Activated naive CD4-positive, alpha-beta T cell treated with anti-CD3 and anti-CD28 coated beads, Interleukin-2, amount 50 U/mL, for 72 hours (primary cell): ENCODE measurements at regions not wholly inside any gene's neighbourhood (a gene's known extent, or its start where the extent isn't known, plus 50 kb on each side); places are given as distances from the start of the nearest gene placed in this dataset.

Experiments used
- ATAC-seq, 2 donors: fragments of 150-1000 bp; cut with Tn5 transposase; 2 replicates each; pipeline ENCODE4 v1.10.0; 2021; ENCODE audit warnings: mild to moderate bottlenecking in 2 of 2, moderate library complexity in 2 of 2
- DNase-seq, 2 donors: peaks; one replicate each; pipeline ENCODE4 v3.0.0; 2021 to 2022; ENCODE audit warnings: low spot score in 2 of 2
- H3K27ac Mint-ChIP-seq, 2 donors: one replicate each; pipeline ENCODE4 v1.8.0; 2022; ENCODE audit warnings: mild to moderate bottlenecking in 2 of 2, mixed read lengths in 2 of 2
- H3K36me3 Mint-ChIP-seq, 2 donors: one replicate each; pipeline ENCODE4 v1.8.0; 2022; ENCODE audit warnings: mixed read lengths in 2 of 2
- H3K9me3 Mint-ChIP-seq, 2 donors: one replicate each; pipeline ENCODE4 v1.8.0; 2022; ENCODE audit warnings: mixed read lengths in 2 of 2

DNA sequence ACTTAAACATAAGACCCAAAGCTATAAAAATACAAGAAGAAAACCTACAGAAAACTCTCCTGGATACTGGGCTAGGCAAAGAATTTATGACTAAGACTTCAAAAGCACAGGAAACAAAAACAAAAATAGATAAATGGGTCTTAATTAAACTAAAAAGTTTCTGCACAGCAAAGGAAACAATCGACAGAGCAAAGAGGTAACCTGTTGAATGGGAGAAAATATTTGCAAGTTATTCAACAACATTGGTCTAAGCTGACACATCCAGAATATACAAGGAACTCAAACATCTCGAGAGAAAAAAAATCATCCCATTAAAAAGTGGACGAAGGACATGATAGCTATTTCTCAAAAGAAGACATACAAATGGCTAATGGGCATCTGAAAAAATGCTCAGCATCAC lies 72.3 kb upstream of the RBBP8 start:
- ATAC-seq: no peak

DNA sequence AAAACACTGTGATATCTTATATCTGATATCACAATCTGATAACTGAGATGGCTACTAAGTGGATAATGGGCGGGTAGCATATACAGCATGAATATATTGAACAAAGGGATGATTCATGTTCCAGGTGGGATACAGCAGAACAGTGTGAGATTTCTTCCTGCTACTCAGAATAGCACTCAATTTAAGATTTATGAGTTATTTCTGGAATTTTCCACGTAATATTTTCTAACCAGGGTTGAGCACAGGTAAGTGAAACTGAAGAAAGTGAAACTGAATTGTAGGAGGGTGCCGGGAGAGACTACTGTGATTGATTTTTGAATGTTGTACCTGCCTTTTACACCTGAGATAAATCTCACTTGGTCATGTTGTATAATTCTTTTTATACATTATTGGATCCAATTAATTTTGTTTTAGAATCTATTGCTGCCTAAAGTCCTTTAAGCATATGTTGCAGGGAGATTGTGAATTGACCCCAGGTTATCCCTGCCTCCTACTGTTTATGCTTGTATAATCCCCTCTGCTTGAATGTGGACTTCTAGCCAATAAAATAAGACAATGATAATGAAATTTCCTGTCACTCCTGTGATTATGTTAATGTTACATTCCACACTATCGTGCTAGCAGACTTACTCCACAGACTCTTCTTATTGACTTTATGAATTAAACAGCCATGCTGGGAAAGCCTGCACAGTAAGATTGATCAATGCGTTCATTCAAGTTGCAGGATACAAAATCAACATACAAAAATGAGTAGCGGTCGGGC lies 67.6 kb upstream of the RBBP8 start:
- peak in 1 of 2 donors; percentile 35 for ATAC-seq
- H3K9me3 Mint-ChIP-seq: no peaks in the 10 kb centered on the region
- no peak overlapping the region for H3K27ac Mint-ChIP-seq
- no peak for DNase-seq
- H3K36me3 Mint-ChIP-seq: no peaks in the 10 kb centered on the region

More for the DNA sequence above, 72.3 kb upstream of the RBBP8 start:
- no peaks in the 10 kb centered on the region for H3K36me3 Mint-ChIP-seq
- no peaks in the 10 kb centered on the region for H3K9me3 Mint-ChIP-seq
- no peak for DNase-seq
- no peak overlapping the region for H3K27ac Mint-ChIP-seq

DNA sequence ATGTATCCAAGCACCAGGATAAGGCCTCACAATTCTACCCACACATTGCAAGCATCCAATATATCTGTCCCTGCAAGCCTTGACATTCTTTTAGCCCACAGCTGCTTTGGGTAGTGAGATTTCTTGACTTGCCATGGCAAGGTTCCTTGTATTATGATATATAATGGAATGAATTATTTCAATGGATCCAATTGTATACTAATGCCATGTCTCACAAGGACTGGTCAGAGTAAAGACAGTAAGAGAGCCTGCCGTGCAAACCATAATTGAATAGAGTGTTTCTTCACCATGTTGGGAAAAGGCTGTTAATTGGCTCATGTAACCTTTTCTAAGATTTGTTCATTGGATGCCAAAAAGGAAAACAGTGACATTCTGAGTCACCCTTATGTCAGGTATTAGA lies 64.3 kb upstream of the RBBP8 start:
- Mint-ChIP-seq H3K36me3 (no peaks in the 10 kb centered on the region), H3K27ac (no peak overlapping the region), H3K9me3 (no peaks in the 10 kb centered on the region)
- no peak for ATAC-seq
- DNase-seq: no peak

DNA sequence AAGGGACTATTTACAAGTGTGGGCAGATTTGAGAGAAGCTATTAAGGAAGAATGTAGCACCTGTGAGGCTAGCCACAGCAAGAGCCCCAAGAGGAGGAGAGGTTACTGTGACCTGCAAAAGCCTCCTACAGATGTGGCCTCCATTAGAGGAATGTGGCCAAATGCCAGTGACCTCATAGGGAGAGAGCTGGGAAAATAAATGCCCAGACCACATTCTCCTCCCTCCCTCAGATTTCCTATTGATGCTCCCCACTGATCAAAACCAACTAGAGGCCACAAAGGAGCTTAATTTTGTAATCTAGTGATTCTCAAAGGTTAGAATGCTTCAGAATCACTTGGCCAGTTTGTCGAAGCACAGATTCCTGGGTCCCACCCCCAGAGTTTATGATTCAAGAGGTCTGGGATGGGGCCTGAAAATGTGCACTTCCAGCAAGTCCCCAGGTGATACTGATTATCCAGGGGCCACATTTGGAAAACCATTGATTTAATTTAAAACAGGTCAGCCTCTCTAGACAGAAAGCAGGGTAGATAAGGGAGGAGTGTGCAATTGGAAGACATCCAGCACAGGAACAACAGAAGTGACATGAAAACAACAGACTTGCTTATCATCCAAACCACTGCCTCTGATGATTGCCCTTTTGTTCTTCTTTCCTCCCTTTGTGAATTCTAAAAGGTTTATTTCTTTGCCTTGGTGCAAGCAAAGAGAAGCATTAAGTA lies 61.2 kb upstream of the RBBP8 start:
- DNase-seq: no peak
- Mint-ChIP-seq H3K9me3 (no peaks in the 10 kb centered on the region), H3K36me3 (no peaks in the 10 kb centered on the region), H3K27ac (peak overlapping the region in 1 of 2 donors; percentile 34)
- ATAC-seq: no peak

DNA sequence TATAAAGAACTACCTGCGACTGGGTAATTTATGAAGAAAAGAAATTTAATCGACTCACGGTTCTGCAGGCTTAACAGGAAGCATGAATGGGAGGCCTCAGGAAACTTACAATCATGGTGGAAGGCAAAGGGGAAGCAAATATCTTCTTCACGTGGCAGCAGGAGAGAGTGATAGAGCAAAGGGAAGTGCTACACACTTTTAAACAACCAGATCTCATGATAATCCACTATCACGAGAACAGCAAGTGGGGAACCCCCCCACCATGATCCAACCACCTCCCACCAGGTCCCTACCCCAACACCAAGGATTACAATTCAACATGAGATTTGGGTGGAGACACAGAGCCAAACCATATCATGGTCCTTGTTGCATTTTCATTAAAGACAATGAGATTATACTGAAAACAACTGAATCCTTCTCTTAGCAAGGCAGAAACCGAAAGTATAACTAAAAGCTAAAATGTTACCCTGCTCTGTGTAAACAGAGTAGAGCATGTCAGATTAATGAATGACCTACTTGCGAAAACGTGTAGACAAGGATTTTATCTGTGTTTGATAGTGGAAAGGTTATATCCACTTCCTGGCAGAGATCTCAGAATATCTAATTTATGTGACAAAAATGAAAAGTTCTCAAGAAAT lies 60.1 kb upstream of the RBBP8 start:
- no peak overlapping the region for H3K27ac Mint-ChIP-seq

DNA sequence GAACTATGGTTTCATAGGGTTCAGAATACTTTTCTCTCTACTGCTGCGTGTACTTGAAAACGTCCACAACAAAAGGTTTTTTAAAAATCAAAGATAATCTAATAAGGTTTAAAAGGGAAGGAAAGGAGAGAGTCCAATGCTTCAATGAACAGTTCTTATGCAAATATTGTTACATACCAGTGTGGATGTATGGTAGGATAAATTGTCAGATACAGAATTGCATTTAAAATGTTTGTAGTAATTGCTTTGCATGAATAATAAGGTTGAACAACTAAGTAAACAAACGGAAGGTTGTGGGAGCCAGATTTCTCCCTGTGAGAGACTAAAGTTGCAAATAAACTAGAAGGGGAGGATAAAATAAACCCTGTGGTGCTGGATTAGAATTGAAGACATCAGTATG lies 53.8 kb upstream of the RBBP8 start:
- no peak for ATAC-seq
- H3K9me3 Mint-ChIP-seq: no peaks in the 10 kb centered on the region

More for the DNA sequence above, 60.1 kb upstream of the RBBP8 start:
- ATAC-seq (no peak), DNase-seq (no peak)
- H3K9me3 Mint-ChIP-seq: no peaks in the 10 kb centered on the region
- no peaks in the 10 kb centered on the region for H3K36me3 Mint-ChIP-seq

DNA sequence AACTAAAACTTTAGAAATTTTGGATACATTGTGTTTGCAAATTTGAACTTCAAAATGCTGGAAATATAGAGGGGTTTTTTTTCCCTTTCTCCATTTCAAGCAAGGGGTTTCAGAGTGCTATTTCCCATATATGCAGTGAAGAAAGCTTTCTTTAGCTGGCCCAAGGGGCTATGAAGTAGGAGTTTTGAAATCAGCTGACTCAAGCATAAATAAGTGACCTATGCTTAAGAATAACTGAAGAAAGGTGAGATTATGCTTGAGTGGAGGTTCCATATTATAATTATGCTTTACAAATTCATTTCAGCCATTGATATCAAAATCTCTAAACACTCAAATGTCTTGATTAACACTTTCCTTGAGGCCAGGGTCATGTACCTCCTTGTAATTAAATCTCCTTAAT lies 51.0 kb upstream of the RBBP8 start:
- no peak for DNase-seq
- Mint-ChIP-seq H3K9me3 (peaks cover 0 to 3% of the 10 kb centered on the region in 2 donors), H3K27ac (no peak overlapping the region), H3K36me3 (peaks cover 6 to 9% of the 10 kb centered on the region in 2 donors)
- ATAC-seq: no peak

More for the DNA sequence above, 53.8 kb upstream of the RBBP8 start:
- Mint-ChIP-seq H3K27ac (no peak overlapping the region), H3K36me3 (no peaks in the 10 kb centered on the region)
- no peak for DNase-seq

DNA sequence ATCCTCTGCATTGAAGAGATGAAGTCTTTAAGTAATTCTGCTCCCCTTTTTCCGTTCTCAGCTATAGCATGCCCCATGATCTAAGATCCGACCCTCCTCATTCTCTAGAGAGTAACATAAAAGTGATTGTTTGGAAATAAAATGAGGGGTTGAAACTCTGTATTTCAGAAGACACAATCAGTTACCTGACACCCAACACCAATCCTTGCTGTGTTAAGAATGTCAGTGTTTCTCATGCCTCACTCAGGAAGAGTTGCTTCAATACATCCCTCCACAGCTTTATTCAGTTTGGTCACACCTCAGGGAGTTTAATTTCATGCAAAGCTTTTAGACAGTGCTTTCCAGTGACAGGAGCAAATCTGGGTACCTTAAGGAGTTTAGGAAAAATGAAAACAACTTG lies 49.9 kb upstream of the RBBP8 start:
- ATAC-seq: no peak
- no peak for DNase-seq
- Mint-ChIP-seq H3K9me3 (peaks cover 0 to 3% of the 10 kb centered on the region in 2 donors), H3K36me3 (peaks cover 6 to 9% of the 10 kb centered on the region in 2 donors), H3K27ac (no peak overlapping the region)
